HepG2 (cell line): ENCODE measurements at regions not wholly inside any gene's neighbourhood (a gene's known extent, or its start where the extent isn't known, plus 50 kb on each side); places are given as distances from the start of the nearest gene placed in this dataset.
A peak's percentile ranks its signal among the peaks of the same experiment; 100 is the strongest.

Experiments
- ELF4 ChIP-seq: sonication (generic); formaldehyde crosslinking; IDR thresholded peaks from 2 replicates; pipeline ENCODE4 v1.5.0; 2020; ENCODE audit warnings: missing genetic modification reagents, mild to moderate bottlenecking, moderate library complexity, borderline replicate concordance
- HBP1 ChIP-seq: IDR thresholded peaks from 2 replicates; pipeline ENCODE4 v1.6.1; 2016; ENCODE audit warnings: low read depth, control low read depth
- MAZ ChIP-seq, 2 experiments: sonication (generic) in 1 of 2; formaldehyde crosslinking in 1 of 2; IDR thresholded peaks; 2 replicates each; pipeline versions ENCODE4 v1.5.0 to v1.6.1; 2012 to 2020; ENCODE audit warnings: low read depth in 2 of 2, mild to moderate bottlenecking in 2 of 2, borderline replicate concordance in 1 of 2, improper control_type of control experiment in 1 of 2, low read length in 1 of 2, missing genetic modification reagents in 1 of 2, moderate library complexity in 1 of 2
- MXD4 ChIP-seq: IDR thresholded peaks from 2 replicates; pipeline ENCODE4 v1.6.1; 2016; ENCODE audit warnings: mild to moderate bottlenecking, missing biosample characterization, missing genetic modification reagents
- SSRP1 ChIP-seq: IDR thresholded peaks from 2 replicates; pipeline ENCODE4 v1.6.1; 2016; ENCODE audit warnings: control low read depth
- ZMAT3 ChIP-seq: sonication (generic); formaldehyde crosslinking; conservative IDR thresholded peaks from 2 replicates; pipeline ENCODE4 v1.7.0; 2021; ENCODE audit warnings: missing genetic modification reagents
- ZNF609 ChIP-seq: sonication (generic); formaldehyde crosslinking; IDR thresholded peaks from 2 replicates; pipeline ENCODE4 v1.4.0; 2020; ENCODE audit warnings: mild to moderate bottlenecking, missing genetic modification reagents, borderline replicate concordance
- ZNF672 ChIP-seq: sonication (generic); formaldehyde crosslinking; IDR thresholded peaks from 2 replicates; pipeline ENCODE4 v1.8.1; 2022; ENCODE audit warnings: missing genetic modification reagents
- TF ChIP-seq, protein P1 (sequence below): sonication (generic); formaldehyde crosslinking; IDR thresholded peaks from 2 replicates; pipeline ENCODE4 v1.4.0; 2020; ENCODE audit warnings: missing genetic modification reagents
- TF ChIP-seq, protein P2 (sequence below): sonication (generic); formaldehyde crosslinking; IDR thresholded peaks from 2 replicates; pipeline ENCODE4 v1.4.0; 2020; ENCODE audit warnings: mild to moderate bottlenecking, low read depth, missing genetic modification reagents
- TF ChIP-seq, protein P3 (sequence below): sonication (generic); formaldehyde crosslinking; IDR thresholded peaks from 2 replicates; pipeline ENCODE4 v1.4.0; 2020; ENCODE audit warnings: missing genetic modification reagents, mild to moderate bottlenecking, borderline replicate concordance
- TF ChIP-seq, protein P4 (sequence below): IDR thresholded peaks from 2 replicates; pipeline ENCODE4 v1.6.1; 2016; ENCODE audit warnings: low read depth

DNA sequence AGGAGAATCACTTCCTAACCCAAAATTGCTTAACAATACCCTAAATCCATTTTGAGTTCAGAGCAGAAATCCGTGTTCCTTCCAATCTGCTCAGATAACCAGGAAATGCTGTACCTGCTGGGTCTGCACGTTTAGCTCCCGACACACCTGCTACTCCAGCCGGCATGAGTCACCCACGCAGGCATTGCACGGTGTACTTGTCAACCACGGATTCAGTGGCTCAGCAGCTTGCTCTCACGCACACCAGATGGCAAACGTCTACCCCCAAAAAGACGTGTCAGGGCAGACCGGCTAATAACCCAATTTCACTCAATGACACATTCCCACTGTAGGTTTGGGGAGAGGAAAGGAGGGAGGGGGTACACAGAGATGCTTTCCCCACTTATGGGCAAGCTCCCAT, 468.1 kb downstream of the SOX9 start (continued):
- TF ChIP-seq ZNF609 (CRISPR knock-in tag) (0 out of 2 replicates have a peak, but pooled peaks have one; percentile 35), MXD4 (CRISPR knock-in tag) (0 out of 2 replicates have a peak, but pooled peaks have one; percentile 45), ZMAT3 (CRISPR knock-in tag) (no peak), ELF4 (CRISPR knock-in tag) (no peak), ZNF672 (CRISPR knock-in tag) (no peak), HBP1 (peak; percentile 76; the same call in 1 of the 2 replicates), MAZ (IDR thresholded peaks at IDR 0.05; ENCODE audit: borderline replicate concordance, low read depth, low read length) (no peak), MAZ (CRISPR knock-in tag; IDR thresholded peaks at IDR 0.05; ENCODE audit: low read depth) (no peak), SSRP1 (peak; percentile 53; the same call in 1 of the 2 replicates)
- TF ChIP-seq, protein P1, sequence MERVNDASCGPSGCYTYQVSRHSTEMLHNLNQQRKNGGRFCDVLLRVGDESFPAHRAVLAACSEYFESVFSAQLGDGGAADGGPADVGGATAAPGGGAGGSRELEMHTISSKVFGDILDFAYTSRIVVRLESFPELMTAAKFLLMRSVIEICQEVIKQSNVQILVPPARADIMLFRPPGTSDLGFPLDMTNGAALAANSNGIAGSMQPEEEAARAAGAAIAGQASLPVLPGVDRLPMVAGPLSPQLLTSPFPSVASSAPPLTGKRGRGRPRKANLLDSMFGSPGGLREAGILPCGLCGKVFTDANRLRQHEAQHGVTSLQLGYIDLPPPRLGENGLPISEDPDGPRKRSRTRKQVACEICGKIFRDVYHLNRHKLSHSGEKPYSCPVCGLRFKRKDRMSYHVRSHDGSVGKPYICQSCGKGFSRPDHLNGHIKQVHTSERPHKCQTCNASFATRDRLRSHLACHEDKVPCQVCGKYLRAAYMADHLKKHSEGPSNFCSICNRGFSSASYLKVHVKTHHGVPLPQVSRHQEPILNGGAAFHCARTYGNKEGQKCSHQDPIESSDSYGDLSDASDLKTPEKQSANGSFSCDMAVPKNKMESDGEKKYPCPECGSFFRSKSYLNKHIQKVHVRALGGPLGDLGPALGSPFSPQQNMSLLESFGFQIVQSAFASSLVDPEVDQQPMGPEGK: peak; percentile 28; the same call in 1 of the 2 replicates
- TF ChIP-seq, protein P2, sequence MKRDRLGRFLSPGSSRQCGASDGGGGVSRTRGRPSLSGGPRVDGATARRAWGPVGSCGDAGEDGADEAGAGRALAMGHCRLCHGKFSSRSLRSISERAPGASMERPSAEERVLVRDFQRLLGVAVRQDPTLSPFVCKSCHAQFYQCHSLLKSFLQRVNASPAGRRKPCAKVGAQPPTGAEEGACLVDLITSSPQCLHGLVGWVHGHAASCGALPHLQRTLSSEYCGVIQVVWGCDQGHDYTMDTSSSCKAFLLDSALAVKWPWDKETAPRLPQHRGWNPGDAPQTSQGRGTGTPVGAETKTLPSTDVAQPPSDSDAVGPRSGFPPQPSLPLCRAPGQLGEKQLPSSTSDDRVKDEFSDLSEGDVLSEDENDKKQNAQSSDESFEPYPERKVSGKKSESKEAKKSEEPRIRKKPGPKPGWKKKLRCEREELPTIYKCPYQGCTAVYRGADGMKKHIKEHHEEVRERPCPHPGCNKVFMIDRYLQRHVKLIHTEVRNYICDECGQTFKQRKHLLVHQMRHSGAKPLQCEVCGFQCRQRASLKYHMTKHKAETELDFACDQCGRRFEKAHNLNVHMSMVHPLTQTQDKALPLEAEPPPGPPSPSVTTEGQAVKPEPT: peak; percentile 73; the same call in 1 of the 2 replicates
- TF ChIP-seq, protein P3, sequence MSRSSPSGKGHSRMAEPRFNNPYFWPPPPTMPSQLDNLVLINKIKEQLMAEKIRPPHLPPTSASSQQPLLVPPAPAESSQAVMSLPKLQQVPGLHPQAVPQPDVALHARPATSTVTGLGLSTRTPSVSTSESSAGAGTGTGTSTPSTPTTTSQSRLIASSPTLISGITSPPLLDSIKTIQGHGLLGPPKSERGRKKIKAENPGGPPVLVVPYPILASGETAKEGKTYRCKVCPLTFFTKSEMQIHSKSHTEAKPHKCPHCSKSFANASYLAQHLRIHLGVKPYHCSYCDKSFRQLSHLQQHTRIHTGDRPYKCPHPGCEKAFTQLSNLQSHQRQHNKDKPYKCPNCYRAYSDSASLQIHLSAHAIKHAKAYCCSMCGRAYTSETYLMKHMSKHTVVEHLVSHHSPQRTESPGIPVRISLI (CRISPR knock-in tag): 0 out of 2 replicates have a peak, but pooled peaks have one; percentile 20
- TF ChIP-seq, protein P4, sequence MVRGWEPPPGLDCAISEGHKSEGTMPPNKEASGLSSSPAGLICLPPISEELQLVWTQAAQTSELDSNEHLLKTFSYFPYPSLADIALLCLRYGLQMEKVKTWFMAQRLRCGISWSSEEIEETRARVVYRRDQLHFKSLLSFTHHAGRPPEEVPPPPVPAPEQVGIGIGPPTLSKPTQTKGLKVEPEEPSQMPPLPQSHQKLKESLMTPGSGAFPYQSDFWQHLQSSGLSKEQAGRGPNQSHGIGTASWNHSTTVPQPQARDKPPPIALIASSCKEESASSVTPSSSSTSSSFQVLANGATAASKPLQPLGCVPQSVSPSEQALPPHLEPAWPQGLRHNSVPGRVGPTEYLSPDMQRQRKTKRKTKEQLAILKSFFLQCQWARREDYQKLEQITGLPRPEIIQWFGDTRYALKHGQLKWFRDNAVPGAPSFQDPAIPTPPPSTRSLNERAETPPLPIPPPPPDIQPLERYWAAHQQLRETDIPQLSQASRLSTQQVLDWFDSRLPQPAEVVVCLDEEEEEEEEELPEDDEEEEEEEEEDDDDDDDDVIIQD (CRISPR knock-in tag): no peak
